Mucosa of descending colon (tissue), 3 donors: ENCODE measurements at regions not wholly inside any gene's neighbourhood (a gene's known extent, or its start where the extent isn't known, plus 50 kb on each side); places are given as distances from the start of the nearest gene placed in this dataset.
"Not testable (repeated sequence)": the region's sequence is repeated elsewhere in the genome, so short reads cannot be mapped to it uniquely, and the experiment has no call there.

Experiments used
- ATAC-seq: fragments of 200-7000 bp; cut with Tn5 transposase; one replicate; pipeline ENCODE4 v1.9.1; 2020; ENCODE audit warnings: mild to moderate bottlenecking, moderate library complexity
- DNase-seq, 3 donors: peaks; one replicate each; pipeline ENCODE4 v3.0.0-alpha.2; 2020
- H3K36me3 ChIP-seq: fragments of 200-600 bp; one replicate; pipeline ENCODE4 v1.8.0; 2021; ENCODE audit warnings: low read depth, mild to moderate bottlenecking
- H3K4me1 ChIP-seq: fragments of 200-600 bp; one replicate; pipeline ENCODE4 v1.8.0; 2021; ENCODE audit warnings: low read depth, mild to moderate bottlenecking
- H3K4me3 ChIP-seq: fragments of 200-600 bp; one replicate; pipeline ENCODE4 v1.8.0; 2021; ENCODE audit warnings: mild to moderate bottlenecking
- H3K9me3 ChIP-seq: fragments of 200-600 bp; one replicate; pipeline ENCODE4 v1.8.0; 2021; ENCODE audit warnings: mild to moderate bottlenecking
- intact Hi-C, 2 donors: fragments of 100-400 bp; cut with DNase I in 1 of 2; cut with micrococcal nuclease in 1 of 2; formaldehyde crosslinking; loops; one replicate each; pipeline versions ENCODE4 v1.11.0 to v1.11.1; 2022; cut with DNase I, micrococcal nuclease
- TF ChIP-seq, protein P1 (sequence below): fragments of 200-600 bp; IDR thresholded peaks from one replicate; pipeline ENCODE4 v1.8.0; 2022; ENCODE audit warnings: antibody characterized with exemption, mild to moderate bottlenecking
- donor health status: DM: no; HTN: no; CAD: no; lungs with moderate emphysema.
- donor health status: DM: no; HTN: no; CAD: no.
- donor health status: DM: no; HTN: yes; CAD: no.

DNA sequence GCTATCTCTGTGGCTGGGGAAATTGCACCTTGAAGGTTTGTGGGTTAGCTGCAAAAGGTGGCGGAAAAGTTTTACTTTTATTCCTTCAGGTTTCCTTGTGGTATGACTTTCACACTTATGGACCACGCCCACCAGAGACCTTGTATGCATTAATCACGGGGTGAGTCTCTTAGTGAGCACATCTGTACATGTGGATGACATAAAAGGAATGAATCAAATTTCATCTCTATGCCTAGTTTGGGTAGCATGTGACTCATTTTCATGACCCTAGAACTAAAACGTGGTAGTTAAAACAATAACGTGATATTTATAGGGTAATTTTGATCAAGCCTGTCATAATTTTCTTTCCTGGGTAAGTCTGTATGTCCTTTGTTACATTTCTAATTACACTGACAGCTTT lies 141.7 kb downstream of the PDCD6IP start:
- no peaks in the 10 kb centered on the region for H3K4me1 ChIP-seq
- intact Hi-C loops, result no loop called here
- H3K4me3 ChIP-seq, result no peak overlapping the region
- no peaks in the 10 kb centered on the region for H3K36me3 ChIP-seq
- TF ChIP-seq, protein P1, sequence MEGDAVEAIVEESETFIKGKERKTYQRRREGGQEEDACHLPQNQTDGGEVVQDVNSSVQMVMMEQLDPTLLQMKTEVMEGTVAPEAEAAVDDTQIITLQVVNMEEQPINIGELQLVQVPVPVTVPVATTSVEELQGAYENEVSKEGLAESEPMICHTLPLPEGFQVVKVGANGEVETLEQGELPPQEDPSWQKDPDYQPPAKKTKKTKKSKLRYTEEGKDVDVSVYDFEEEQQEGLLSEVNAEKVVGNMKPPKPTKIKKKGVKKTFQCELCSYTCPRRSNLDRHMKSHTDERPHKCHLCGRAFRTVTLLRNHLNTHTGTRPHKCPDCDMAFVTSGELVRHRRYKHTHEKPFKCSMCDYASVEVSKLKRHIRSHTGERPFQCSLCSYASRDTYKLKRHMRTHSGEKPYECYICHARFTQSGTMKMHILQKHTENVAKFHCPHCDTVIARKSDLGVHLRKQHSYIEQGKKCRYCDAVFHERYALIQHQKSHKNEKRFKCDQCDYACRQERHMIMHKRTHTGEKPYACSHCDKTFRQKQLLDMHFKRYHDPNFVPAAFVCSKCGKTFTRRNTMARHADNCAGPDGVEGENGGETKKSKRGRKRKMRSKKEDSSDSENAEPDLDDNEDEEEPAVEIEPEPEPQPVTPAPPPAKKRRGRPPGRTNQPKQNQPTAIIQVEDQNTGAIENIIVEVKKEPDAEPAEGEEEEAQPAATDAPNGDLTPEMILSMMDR, result no peak
- DNase-seq (no peak), ATAC-seq (no peak)
- no peaks in the 10 kb centered on the region for H3K9me3 ChIP-seq

DNA sequence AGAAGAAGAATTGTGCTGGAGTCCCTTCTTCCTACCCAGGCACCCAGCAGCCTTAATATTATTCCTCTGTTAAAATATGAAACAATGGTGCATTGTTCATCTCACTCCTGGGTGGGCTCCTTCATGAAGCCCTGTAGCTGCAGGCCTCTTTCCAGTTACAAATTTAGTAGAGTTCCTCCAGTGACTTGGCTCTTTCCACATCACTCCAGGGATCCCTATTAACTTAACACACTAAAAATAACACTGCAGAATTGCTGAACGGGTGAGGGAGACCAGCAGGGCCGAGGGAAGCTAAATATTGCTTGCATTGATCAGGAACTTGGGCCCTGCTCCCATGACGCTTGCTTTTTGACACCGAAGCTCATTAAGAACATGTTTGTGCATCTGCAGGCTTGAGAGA lies 142.3 kb downstream of the PDCD6IP start:
- Histone ChIP-seq H3K4me3 (no peak overlapping the region), H3K4me1 (no peaks in the 10 kb centered on the region), H3K36me3 (no peaks in the 10 kb centered on the region), H3K9me3 (no peaks in the 10 kb centered on the region)
- DNase-seq (no peak), ATAC-seq (no peak)
- intact Hi-C loops, result no loop called here
- TF ChIP-seq, protein P1, result no peak

DNA sequence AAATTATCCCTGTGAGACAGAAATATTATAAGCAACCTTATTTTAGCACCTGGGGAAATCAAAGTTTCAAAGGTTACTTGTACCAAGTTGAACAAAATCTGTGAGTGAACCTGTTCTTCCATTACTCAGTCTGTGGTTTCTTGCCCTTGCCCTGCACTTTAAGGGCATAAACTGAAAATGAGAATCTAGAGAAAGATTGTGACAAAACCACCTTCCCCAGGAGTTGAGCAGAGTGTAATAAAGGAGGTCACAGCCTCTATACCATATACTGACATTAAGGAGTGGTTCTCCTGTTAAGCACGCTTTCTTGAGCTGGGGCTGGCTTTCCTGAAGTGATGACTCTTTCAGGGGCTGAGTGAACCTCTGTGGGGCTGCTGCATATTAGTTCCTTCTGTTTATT lies 143.4 kb downstream of the PDCD6IP start:
- ATAC-seq, result no peak
- TF ChIP-seq, protein P1, result no peak
- intact Hi-C loops, result no loop called here

DNA sequence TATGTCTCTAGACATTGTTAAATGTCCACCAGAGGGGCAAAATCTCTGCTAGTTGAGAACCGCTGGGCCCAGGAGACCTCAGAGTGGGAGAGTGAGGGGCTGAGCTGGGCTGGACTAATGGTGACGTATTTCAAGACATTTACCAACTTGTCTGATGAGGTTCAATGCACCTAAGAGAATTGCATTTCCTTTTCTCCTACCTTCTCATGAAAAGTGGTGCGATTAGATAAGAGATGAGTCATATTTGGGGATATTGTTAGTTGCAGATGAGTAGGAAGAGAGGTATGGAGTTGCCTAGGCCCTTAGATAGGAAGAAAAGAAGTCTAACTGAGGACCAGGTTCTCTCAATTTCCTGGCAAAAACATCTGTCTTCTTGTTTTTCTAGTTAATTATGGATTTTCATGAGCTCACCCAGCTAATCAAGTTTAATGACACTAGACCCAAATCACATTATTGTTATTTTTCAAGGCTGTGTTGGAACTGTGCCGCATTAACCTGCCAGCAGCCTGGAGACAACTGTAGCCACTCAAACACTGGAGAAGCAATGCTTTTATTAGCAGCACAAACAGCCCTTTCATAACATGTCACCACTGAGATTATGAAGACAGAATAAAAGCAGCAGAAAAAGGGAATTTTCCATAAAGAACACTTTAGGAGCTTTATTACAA lies 144.2 kb downstream of the PDCD6IP start:
- TF ChIP-seq, protein P1, result no peak
- no peaks in the 10 kb centered on the region for H3K4me1 ChIP-seq

More for the DNA sequence above, 143.4 kb downstream of the PDCD6IP start:
- Histone ChIP-seq H3K9me3 (no peaks in the 10 kb centered on the region), H3K36me3 (no peaks in the 10 kb centered on the region), H3K4me3 (no peak overlapping the region), H3K4me1 (no peaks in the 10 kb centered on the region)
- no peak for DNase-seq

DNA sequence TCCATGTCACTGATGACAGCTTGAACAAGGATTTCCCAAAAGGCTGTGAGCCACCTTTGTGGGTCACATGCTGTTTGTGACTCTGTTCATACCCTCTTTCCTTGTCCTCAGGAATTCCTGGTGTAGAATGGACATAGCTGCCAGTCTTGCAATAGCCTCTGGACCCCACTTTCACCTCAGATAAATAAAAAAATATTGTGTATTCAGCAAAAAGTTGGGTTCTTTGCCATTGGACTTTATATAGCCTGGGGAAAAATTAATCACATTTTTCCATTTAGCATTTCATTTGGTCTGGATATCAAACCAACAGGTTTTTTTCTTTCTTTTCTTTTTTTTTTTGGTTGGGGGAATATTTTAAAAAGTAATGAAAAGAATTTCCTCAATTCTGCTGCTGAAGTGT lies 144.8 kb downstream of the PDCD6IP start:
- Histone ChIP-seq H3K36me3 (no peaks in the 10 kb centered on the region), H3K4me3 (no peak overlapping the region), H3K4me1 (no peaks in the 10 kb centered on the region), H3K9me3 (no peaks in the 10 kb centered on the region)
- intact Hi-C loops, result no loop called here
- ATAC-seq (no peak), DNase-seq (no peak)
- TF ChIP-seq, protein P1, result no peak

More for the DNA sequence above, 144.2 kb downstream of the PDCD6IP start:
- intact Hi-C loops, result no loop called here
- no peaks in the 10 kb centered on the region for H3K9me3 ChIP-seq
- no peak overlapping the region for H3K4me3 ChIP-seq
- H3K36me3 ChIP-seq, result no peaks in the 10 kb centered on the region
- DNase-seq (no peak), ATAC-seq (no peak)

DNA sequence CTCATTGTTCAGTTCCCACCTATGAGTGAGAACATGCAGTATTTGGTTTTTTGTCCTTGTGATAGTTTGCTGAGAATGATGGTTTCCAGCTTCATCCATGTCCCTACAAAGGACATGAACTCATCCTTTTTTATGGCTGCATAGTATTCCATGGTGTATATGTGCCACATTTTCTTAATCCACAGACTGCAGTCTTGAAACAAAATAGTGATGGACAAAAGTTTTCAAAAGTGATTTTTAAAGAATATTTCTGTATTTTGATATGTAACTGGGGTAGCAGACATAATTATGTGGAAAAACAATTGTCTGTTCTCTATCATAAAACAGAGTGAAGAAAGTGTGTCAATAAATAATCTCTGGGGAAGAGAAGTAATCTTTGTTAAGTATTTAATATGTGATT lies 148.2 kb downstream of the PDCD6IP start:
- intact Hi-C loops, DNase-seq, H3K36me3 ChIP-seq, H3K4me3 ChIP-seq, ATAC-seq, H3K9me3 ChIP-seq, H3K4me1 ChIP-seq: not testable (repeated sequence)
